ENCODE measurements at regions not wholly inside any gene's neighbourhood (a gene's known extent, or its start where the extent isn't known, plus 50 kb on each side); places are given as distances from the start of the nearest gene placed in this dataset.

DNA sequence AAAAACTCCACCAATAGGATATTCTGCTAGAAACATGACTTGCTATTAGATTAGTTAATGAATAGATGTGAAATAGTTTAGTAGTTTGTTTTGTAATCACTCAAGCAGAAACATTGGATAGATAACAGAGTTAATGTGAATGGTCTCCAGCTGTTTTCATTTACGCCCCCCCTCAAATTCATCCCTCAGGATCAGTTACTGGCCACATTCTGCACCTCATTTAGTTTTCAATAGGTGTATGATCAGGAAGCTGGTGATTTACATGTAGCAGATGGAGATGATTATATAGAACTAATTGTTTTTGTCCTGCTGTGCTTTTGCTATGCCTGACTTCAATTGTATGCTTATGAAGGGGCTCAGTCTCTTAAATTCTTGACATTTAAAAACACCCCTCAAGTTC is 759.0 kb downstream of the SLITRK6 start:
- H3K9me3 ChIP-seq (ENCODE audit: control insufficient read depth, insufficient read depth, low read length), result no peaks in the 10 kb centered on the region
- no peaks in the 10 kb centered on the region for H4K20me1 ChIP-seq (ENCODE audit: control insufficient read depth, insufficient read depth, low read depth, low read length)
- H3K27me3 ChIP-seq (ENCODE audit: control insufficient read depth, low read length), result no peaks in the 10 kb centered on the region
- H3K36me3 ChIP-seq (ENCODE audit: control insufficient read depth, low read length), result no peaks in the 10 kb centered on the region
- TF ChIP-seq, protein P1, sequence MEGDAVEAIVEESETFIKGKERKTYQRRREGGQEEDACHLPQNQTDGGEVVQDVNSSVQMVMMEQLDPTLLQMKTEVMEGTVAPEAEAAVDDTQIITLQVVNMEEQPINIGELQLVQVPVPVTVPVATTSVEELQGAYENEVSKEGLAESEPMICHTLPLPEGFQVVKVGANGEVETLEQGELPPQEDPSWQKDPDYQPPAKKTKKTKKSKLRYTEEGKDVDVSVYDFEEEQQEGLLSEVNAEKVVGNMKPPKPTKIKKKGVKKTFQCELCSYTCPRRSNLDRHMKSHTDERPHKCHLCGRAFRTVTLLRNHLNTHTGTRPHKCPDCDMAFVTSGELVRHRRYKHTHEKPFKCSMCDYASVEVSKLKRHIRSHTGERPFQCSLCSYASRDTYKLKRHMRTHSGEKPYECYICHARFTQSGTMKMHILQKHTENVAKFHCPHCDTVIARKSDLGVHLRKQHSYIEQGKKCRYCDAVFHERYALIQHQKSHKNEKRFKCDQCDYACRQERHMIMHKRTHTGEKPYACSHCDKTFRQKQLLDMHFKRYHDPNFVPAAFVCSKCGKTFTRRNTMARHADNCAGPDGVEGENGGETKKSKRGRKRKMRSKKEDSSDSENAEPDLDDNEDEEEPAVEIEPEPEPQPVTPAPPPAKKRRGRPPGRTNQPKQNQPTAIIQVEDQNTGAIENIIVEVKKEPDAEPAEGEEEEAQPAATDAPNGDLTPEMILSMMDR (IDR thresholded peaks at IDR 0.05; ENCODE audit: low read depth, low read length, poor library complexity, severe bottlenecking), result no peak
- TF ChIP-seq EZH2phosphoT487 (IDR thresholded peaks at IDR 0.05; ENCODE audit: borderline replicate concordance, low read length), result no peak
- no peak overlapping the region for H3K4me3 ChIP-seq (ENCODE audit: low read length)
- no peak overlapping the region for H3K27ac ChIP-seq (ENCODE audit: low read depth, low read length)
- H3K4me1 ChIP-seq (ENCODE audit: control insufficient read depth, low read length), result no peaks in the 10 kb centered on the region
- H3F3A ChIP-seq (ENCODE audit: control insufficient read depth, insufficient read depth), result no peaks in the 10 kb centered on the region
- no peak overlapping the region for H3K4me2 ChIP-seq (ENCODE audit: low read length)
- no peaks in the 10 kb centered on the region for H3K9me2 ChIP-seq (replicated peaks; ENCODE audit: control insufficient read depth, low read length)
- H3K79me2 ChIP-seq (ENCODE audit: control insufficient read depth, low read length), result no peaks in the 10 kb centered on the region

DNA sequence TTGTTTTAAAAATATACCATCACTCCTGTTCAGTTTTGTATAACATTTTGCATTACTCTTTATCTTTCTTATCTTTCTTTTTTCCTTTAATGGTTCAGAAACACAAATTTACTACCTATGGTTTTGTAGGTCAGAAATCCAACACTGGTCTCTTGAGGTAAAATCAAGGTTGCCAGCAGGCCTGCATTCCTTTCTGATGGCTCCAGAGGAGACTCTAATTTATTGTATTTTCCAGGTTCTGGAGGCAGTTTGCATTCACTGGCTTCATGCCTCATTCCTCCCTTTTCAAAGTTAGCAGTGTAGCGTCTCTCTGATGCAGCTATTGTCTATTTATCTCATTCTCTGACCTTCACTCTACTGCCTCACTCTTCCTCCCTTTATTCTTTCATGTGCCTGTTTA is 767.4 kb downstream of the SLITRK6 start:
- Histone ChIP-seq H3K4me2 (ENCODE audit: low read length) (no peak overlapping the region), H4K20me1 (ENCODE audit: control insufficient read depth, insufficient read depth, low read depth, low read length) (no peaks in the 10 kb centered on the region), H3K27me3 (ENCODE audit: control insufficient read depth, low read length) (no peaks in the 10 kb centered on the region), H3K9me3 (ENCODE audit: control insufficient read depth, insufficient read depth, low read length) (peaks cover 7% of the 10 kb centered on the region; the same call in 1 of the 2 replicates), H3K79me2 (ENCODE audit: control insufficient read depth, low read length) (no peaks in the 10 kb centered on the region), H3K36me3 (ENCODE audit: control insufficient read depth, low read length) (no peaks in the 10 kb centered on the region), H3K4me1 (ENCODE audit: control insufficient read depth, low read length) (no peaks in the 10 kb centered on the region), H3K9me2 (replicated peaks; ENCODE audit: control insufficient read depth, low read length) (no peaks in the 10 kb centered on the region), H3K27ac (ENCODE audit: low read depth, low read length) (no peak overlapping the region), H3K4me3 (ENCODE audit: low read length) (no peak overlapping the region), H3F3A (ENCODE audit: control insufficient read depth, insufficient read depth) (no peaks in the 10 kb centered on the region)
- no peak for TF ChIP-seq EZH2phosphoT487 (IDR thresholded peaks at IDR 0.05; ENCODE audit: borderline replicate concordance, low read length)
- TF ChIP-seq, protein P1 (IDR thresholded peaks at IDR 0.05; ENCODE audit: low read depth, low read length, poor library complexity, severe bottlenecking), result no peak

DNA sequence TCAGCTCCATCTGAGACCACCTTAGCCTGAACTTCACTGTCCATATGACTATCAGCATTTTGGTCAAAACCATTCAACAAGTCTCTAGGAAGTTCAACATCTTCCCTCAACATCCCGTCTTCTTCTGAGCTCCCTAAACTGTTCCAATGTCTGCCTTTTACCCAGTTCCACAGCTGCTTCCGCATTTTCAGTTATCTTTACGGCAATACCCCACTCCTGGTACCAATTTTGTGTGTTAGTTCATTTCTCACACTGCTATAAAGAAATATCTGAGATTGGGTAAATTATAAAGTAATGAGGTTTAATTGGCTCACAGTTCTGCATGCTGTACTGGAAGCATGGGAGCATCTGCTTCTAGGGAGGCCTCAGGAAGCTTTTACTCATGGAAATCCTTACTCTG is 771.2 kb downstream of the SLITRK6 start:
- no peaks in the 10 kb centered on the region for H3K36me3 ChIP-seq (ENCODE audit: control insufficient read depth, low read length)
- H3K79me2 ChIP-seq (ENCODE audit: control insufficient read depth, low read length), result no peaks in the 10 kb centered on the region
- TF ChIP-seq EZH2phosphoT487 (IDR thresholded peaks at IDR 0.05; ENCODE audit: borderline replicate concordance, low read length), result no peak
- TF ChIP-seq, protein P1 (IDR thresholded peaks at IDR 0.05; ENCODE audit: low read depth, low read length, poor library complexity, severe bottlenecking), result no peak
- H3K4me2 ChIP-seq (ENCODE audit: low read length), result no peak overlapping the region
- H3K9me3 ChIP-seq (ENCODE audit: control insufficient read depth, insufficient read depth, low read length), result peaks cover 11% of the 10 kb centered on the region; the same call in 1 of the 2 replicates
- H3K9me2 ChIP-seq (replicated peaks; ENCODE audit: control insufficient read depth, low read length), result no peaks in the 10 kb centered on the region
- H3K27ac ChIP-seq (ENCODE audit: low read depth, low read length), result no peak overlapping the region
- no peak overlapping the region for H3K4me3 ChIP-seq (ENCODE audit: low read length)
- H3K4me1 ChIP-seq (ENCODE audit: control insufficient read depth, low read length), result no peaks in the 10 kb centered on the region
- no peaks in the 10 kb centered on the region for H3K27me3 ChIP-seq (ENCODE audit: control insufficient read depth, low read length)
- H4K20me1 ChIP-seq (ENCODE audit: control insufficient read depth, insufficient read depth, low read depth, low read length), result no peaks in the 10 kb centered on the region
- H3F3A ChIP-seq (ENCODE audit: control insufficient read depth, insufficient read depth), result no peaks in the 10 kb centered on the region

Data from DOHH2 (cell line).